Ectodermal cell (in vitro differentiated cells): ENCODE measurements at regions not wholly inside any gene's neighbourhood (a gene's known extent, or its start where the extent isn't known, plus 50 kb on each side); places are given as distances from the start of the nearest gene placed in this dataset.

Experiments
- H3K27ac ChIP-seq: 2 replicates; pipeline ENCODE4 v1.7.0; 2013; ENCODE audit warnings: mild to moderate bottlenecking, low read depth, low read length; ENCODE audit not compliant: insufficient read depth, poor library complexity, severe bottlenecking
- H3K27me3 ChIP-seq: 2 replicates; pipeline ENCODE4 v1.7.0; 2013; ENCODE audit warnings: mild to moderate bottlenecking, low read length; ENCODE audit not compliant: insufficient read depth, control insufficient read depth, poor library complexity, severe bottlenecking
- H3K36me3 ChIP-seq: one replicate; pipeline ENCODE4 v1.7.0; 2013; ENCODE audit warnings: low read length; ENCODE audit not compliant: control insufficient read depth, insufficient read depth
- H3K4me1 ChIP-seq: one replicate; pipeline ENCODE4 v1.7.0; 2013; ENCODE audit warnings: low read length; ENCODE audit not compliant: control insufficient read depth, insufficient read depth
- H3K4me3 ChIP-seq: 2 replicates; pipeline ENCODE4 v1.7.0; 2013; ENCODE audit warnings: low read depth, low read length, control low read depth; ENCODE audit not compliant: insufficient read depth
- H3K9me3 ChIP-seq: 2 replicates; pipeline ENCODE4 v1.7.0; 2013; ENCODE audit warnings: mild to moderate bottlenecking, low read length, moderate library complexity; ENCODE audit not compliant: control insufficient read depth
- WGBS, 2 experiments: methylation state at CpG; one replicate each; pipeline ENCODE4 v1.1.7; 2013; ENCODE audit warnings: missing lambda C conversion rate in 2 of 2; 5-methylcytosine and 5-hydroxymethylcytosine counted together

GRCh38 chr15:38154837-38155236 is 97.8 kb upstream of the SPRED1 start:
- no peak overlapping the region for H3K4me3 ChIP-seq
- no peaks in the 10 kb centered on the region for H3K4me1 ChIP-seq
- WGBS, 2 experiments, result 92 to 96% methylated on average over 1 to 3 of the region's 3 CpGs
- no peak overlapping the region for H3K27ac ChIP-seq
- no peaks in the 10 kb centered on the region for H3K27me3 ChIP-seq
- no peaks in the 10 kb centered on the region for H3K36me3 ChIP-seq
- no peaks in the 10 kb centered on the region for H3K9me3 ChIP-seq

GRCh38 chr15:38163658-38164057 is 89.0 kb upstream of the SPRED1 start:
- Histone ChIP-seq H3K27me3 (no peaks in the 10 kb centered on the region), H3K27ac (peak overlapping the region; percentile 27), H3K36me3 (no peaks in the 10 kb centered on the region), H3K4me3 (no peak overlapping the region), H3K4me1 (peaks cover 9% of the 10 kb centered on the region), H3K9me3 (no peaks in the 10 kb centered on the region)

- WGBS, 2 experiments, result 69 to 83% methylated on average over 2 of the region's 2 CpGs
- peak overlapping the region; percentile 27 for H3K27ac ChIP-seq
- H3K27me3 ChIP-seq, result no peaks in the 10 kb centered on the region
Observed at GRCh38 chr15:38164061-38164460, 88.6 kb upstream of the SPRED1 start.

GRCh38 chr15:38164507-38164906 is 88.1 kb upstream of the SPRED1 start:
- no peak overlapping the region for H3K4me3 ChIP-seq
- H3K27ac ChIP-seq, result no peak overlapping the region
- no peaks in the 10 kb centered on the region for H3K9me3 ChIP-seq
- WGBS, 2 experiments, result 88 to 94% methylated on average over 4 of the region's 4 CpGs
- no peaks in the 10 kb centered on the region for H3K27me3 ChIP-seq
- no peaks in the 10 kb centered on the region for H3K36me3 ChIP-seq
- peaks cover 9% of the 10 kb centered on the region for H3K4me1 ChIP-seq

More at GRCh38 chr15:38164061-38164460, 88.6 kb upstream of the SPRED1 start:
- Histone ChIP-seq H3K9me3 (no peaks in the 10 kb centered on the region), H3K4me3 (no peak overlapping the region), H3K4me1 (peaks cover 9% of the 10 kb centered on the region), H3K36me3 (no peaks in the 10 kb centered on the region)

- WGBS, 2 experiments, result 74 to 77% methylated on average over 2 of the region's 2 CpGs
- Histone ChIP-seq H3K36me3 (no peaks in the 10 kb centered on the region), H3K27me3 (no peaks in the 10 kb centered on the region), H3K9me3 (no peaks in the 10 kb centered on the region), H3K27ac (no peak overlapping the region), H3K4me3 (no peak overlapping the region), H3K4me1 (peaks cover 9% of the 10 kb centered on the region)
Observed at GRCh38 chr15:38168467-38169070, 84.1 kb upstream of the SPRED1 start.

GRCh38 chr15:38171973-38172372 is 80.7 kb upstream of the SPRED1 start:
- 86 to 96% methylated on average over 1 of the region's 1 CpG for WGBS, 2 experiments

GRCh38 chr15:38174691-38175090 is 77.9 kb upstream of the SPRED1 start:
- Histone ChIP-seq H3K4me3 (no peak overlapping the region), H3K4me1 (no peaks in the 10 kb centered on the region), H3K27ac (no peak overlapping the region), H3K27me3 (no peaks in the 10 kb centered on the region), H3K9me3 (no peaks in the 10 kb centered on the region), H3K36me3 (no peaks in the 10 kb centered on the region)
- WGBS, 2 experiments, result 40 to 66% methylated on average over 1 of the region's 1 CpG

More at GRCh38 chr15:38171973-38172372, 80.7 kb upstream of the SPRED1 start:
- no peak overlapping the region for H3K4me3 ChIP-seq
- H3K9me3 ChIP-seq, result no peaks in the 10 kb centered on the region
- H3K4me1 ChIP-seq, result no peaks in the 10 kb centered on the region
- no peaks in the 10 kb centered on the region for H3K36me3 ChIP-seq
- no peak overlapping the region for H3K27ac ChIP-seq
- H3K27me3 ChIP-seq, result no peaks in the 10 kb centered on the region

GRCh38 chr15:38176155-38176554 is 76.5 kb upstream of the SPRED1 start:
- H3K4me3 ChIP-seq, result no peak overlapping the region
- 81 to 82% methylated on average over 4 of the region's 4 CpGs for WGBS, 2 experiments
- H3K9me3 ChIP-seq, result no peaks in the 10 kb centered on the region
- H3K27me3 ChIP-seq, result no peaks in the 10 kb centered on the region
- no peaks in the 10 kb centered on the region for H3K4me1 ChIP-seq
- H3K36me3 ChIP-seq, result no peaks in the 10 kb centered on the region
- H3K27ac ChIP-seq, result no peak overlapping the region

- no peaks in the 10 kb centered on the region for H3K27me3 ChIP-seq
- H3K27ac ChIP-seq, result no peak overlapping the region
- no peak overlapping the region for H3K4me3 ChIP-seq
- no peaks in the 10 kb centered on the region for H3K9me3 ChIP-seq
- H3K4me1 ChIP-seq, result no peaks in the 10 kb centered on the region
- no peaks in the 10 kb centered on the region for H3K36me3 ChIP-seq
Observed at GRCh38 chr15:38176691-38177090, 75.9 kb upstream of the SPRED1 start.

- no peak overlapping the region for H3K4me3 ChIP-seq
- H3K27me3 ChIP-seq, result no peaks in the 10 kb centered on the region
- H3K36me3 ChIP-seq, result no peaks in the 10 kb centered on the region
- peaks cover 4% of the 10 kb centered on the region for H3K4me1 ChIP-seq
- H3K9me3 ChIP-seq, result no peaks in the 10 kb centered on the region
- no peak overlapping the region for H3K27ac ChIP-seq
- 81 to 97% methylated on average over 3 of the region's 3 CpGs for WGBS, 2 experiments
Observed at GRCh38 chr15:38182900-38183299, 69.7 kb upstream of the SPRED1 start.

- Histone ChIP-seq H3K9me3 (no peaks in the 10 kb centered on the region), H3K27me3 (no peaks in the 10 kb centered on the region), H3K27ac (no peak overlapping the region), H3K36me3 (no peaks in the 10 kb centered on the region), H3K4me1 (peaks cover 4% of the 10 kb centered on the region), H3K4me3 (no peak overlapping the region)
- 87 to 93% methylated on average over 3 of the region's 3 CpGs for WGBS, 2 experiments
Observed at GRCh38 chr15:38186507-38186906, 66.1 kb upstream of the SPRED1 start.
